Neural progenitor cell (in vitro differentiated cells): ENCODE measurements at regions not wholly inside any gene's neighbourhood (a gene's known extent, or its start where the extent isn't known, plus 50 kb on each side); places are given as distances from the start of the nearest gene placed in this dataset.

ENCODE experiments used
- EZH2 ChIP-seq: fragments of 200-600 bp; sonication (generic); IDR thresholded peaks from 2 replicates; pipeline ENCODE4 v1.6.1; 2017; ENCODE audit warnings: antibody characterized with exemption, mild to moderate bottlenecking, moderate library complexity
- TF ChIP-seq, protein P1 (sequence below): fragments of 200-600 bp; sonication (generic); IDR thresholded peaks from 2 replicates; pipeline ENCODE4 v1.5.1; 2017; ENCODE audit warnings: antibody characterized with exemption, mild to moderate bottlenecking

DNA sequence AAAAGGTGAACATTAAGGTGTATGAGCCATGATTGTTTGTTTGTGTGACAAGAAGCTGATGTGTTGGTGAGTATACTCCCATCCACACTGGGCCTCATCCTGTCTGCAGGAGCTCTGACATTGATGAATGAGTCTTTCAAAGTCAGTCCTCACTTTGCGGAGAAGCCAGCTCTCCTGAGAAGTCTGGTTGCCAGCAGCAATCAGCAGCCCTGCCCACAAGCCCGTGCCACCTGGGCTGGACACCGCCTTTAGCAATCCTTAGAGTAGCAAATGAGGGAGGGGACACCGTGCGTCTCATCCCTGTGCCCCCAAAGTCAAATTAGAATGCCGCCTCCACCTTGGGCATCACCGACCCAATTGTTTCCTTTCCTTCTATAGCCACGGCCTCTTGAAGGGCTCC, 174.8 kb upstream of the NECTIN1 start:
- TF ChIP-seq, protein P1, sequence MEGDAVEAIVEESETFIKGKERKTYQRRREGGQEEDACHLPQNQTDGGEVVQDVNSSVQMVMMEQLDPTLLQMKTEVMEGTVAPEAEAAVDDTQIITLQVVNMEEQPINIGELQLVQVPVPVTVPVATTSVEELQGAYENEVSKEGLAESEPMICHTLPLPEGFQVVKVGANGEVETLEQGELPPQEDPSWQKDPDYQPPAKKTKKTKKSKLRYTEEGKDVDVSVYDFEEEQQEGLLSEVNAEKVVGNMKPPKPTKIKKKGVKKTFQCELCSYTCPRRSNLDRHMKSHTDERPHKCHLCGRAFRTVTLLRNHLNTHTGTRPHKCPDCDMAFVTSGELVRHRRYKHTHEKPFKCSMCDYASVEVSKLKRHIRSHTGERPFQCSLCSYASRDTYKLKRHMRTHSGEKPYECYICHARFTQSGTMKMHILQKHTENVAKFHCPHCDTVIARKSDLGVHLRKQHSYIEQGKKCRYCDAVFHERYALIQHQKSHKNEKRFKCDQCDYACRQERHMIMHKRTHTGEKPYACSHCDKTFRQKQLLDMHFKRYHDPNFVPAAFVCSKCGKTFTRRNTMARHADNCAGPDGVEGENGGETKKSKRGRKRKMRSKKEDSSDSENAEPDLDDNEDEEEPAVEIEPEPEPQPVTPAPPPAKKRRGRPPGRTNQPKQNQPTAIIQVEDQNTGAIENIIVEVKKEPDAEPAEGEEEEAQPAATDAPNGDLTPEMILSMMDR: no peak
- TF ChIP-seq EZH2: no peak
